Adrenal gland (tissue), 9 donors: ENCODE measurements at regions not wholly inside any gene's neighbourhood (a gene's known extent, or its start where the extent isn't known, plus 50 kb on each side); places are given as distances from the start of the nearest gene placed in this dataset.

Experiments
- DNase-seq, 7 donors: peaks; one replicate each; pipeline ENCODE4 v3.0.0-alpha.2; 2019 to 2020
- H3K27ac ChIP-seq, 5 donors: fragments of 200-600 bp; sonication (generic) in 4 of 5; 1 replicate in 3 of 5; 2 replicates in 2 of 5; pipeline versions ENCODE4 v1.5.1 to v1.8.0; 2016 to 2020; ENCODE audit warnings: mild to moderate bottlenecking in 1 of 5
- H3K27me3 ChIP-seq: fragments of 200-600 bp; 2 replicates; pipeline ENCODE4 v1.8.0; 2021
- H3K36me3 ChIP-seq, 2 donors: fragments of 200-600 bp; replicated peaks in 1 of 2; 1 replicate in 1 of 2; 2 replicates in 1 of 2; pipeline versions ENCODE4 v1.5.1 to v1.8.0; 2018 to 2022
- H3K4me1 ChIP-seq, 2 donors: fragments of 200-600 bp; replicated peaks in 1 of 2; 1 replicate in 1 of 2; 2 replicates in 1 of 2; pipeline versions ENCODE4 v1.5.1 to v1.8.0; 2018 to 2021
- H3K4me3 ChIP-seq, 4 donors: fragments of 200-600 bp; sonication (generic) in 3 of 4; one replicate each; pipeline ENCODE4 v1.5.1; 2016 to 2018
- H3K9me3 ChIP-seq, 3 donors: fragments of 200-600 bp; sonication (generic) in 1 of 3; replicated peaks in 1 of 3; 1 replicate in 2 of 3; 2 replicates in 1 of 3; pipeline versions ENCODE4 v1.5.1 to v1.8.0; 2016 to 2021
- POLR2A ChIP-seq, 2 donors: fragments of 450-650 bp; IDR thresholded peaks; one replicate each; pipeline ENCODE4 v1.6.1; 2017; ENCODE audit warnings: antibody characterized with exemption in 2 of 2, mild to moderate bottlenecking in 2 of 2, moderate library complexity in 1 of 2
- WGBS, 4 donors: extraction: QIAGEN DNeasy Blood & Tissue Kit in 2 of 4; methylation state at CpG; one replicate each; pipeline versions ENCODE4 v1.1.5 to v1.1.7; 2013 to 2017; 5-methylcytosine and 5-hydroxymethylcytosine counted together
- intact Hi-C, 2 donors: fragments of 100-400 bp; cut with DNase I; formaldehyde crosslinking; loops; one replicate each; pipeline versions ENCODE4 v1.14.1 to v1.15.0; 2022 to 2023
- TF ChIP-seq, protein P1 (sequence below), 6 experiments: fragments of 450-650 bp in 4 of 6; fragments of 200-600 bp in 2 of 6; sonication (generic) in 1 of 6; IDR thresholded peaks; 1 replicate in 5 of 6; 2 replicates in 1 of 6; pipeline versions ENCODE4 v1.5.1 to v1.8.0; 2016 to 2021; ENCODE audit warnings: antibody characterized with exemption in 6 of 6, mild to moderate bottlenecking in 2 of 6, moderate library complexity in 1 of 6
- donor health status: healthy with polysubstance abuse.
- donor health status: Bipolar disorder and iron deficiency.
- donor health status: DM: yes; HTN: yes; CAD: no.
- donor health status: DM: no; HTN: no; CAD: no.
- donor health status: DM: no; HTN: no; CAD: no.

DNA sequence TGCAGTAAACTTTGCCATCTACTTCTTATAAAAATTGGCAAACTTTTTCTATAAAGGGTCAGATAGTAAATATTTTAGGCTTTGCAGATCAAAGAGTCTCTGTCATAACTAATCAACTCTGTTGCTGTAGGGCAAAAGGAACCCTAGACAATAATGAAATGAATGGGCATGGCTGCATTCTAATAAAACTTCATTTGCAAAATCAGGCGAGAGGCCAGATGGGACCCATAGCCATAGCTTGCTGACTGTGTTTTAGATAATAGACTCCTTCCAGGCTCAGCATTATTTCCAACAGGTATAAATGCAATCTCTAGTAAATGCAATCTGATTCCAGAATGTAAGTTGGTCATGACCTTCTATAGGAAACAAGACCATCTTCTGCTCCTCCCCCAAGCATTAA, 490.7 kb downstream of the TOX3 start:
- Histone ChIP-seq H3K36me3 (no peaks in the 10 kb centered on the region), H3K4me1 (no peaks in the 10 kb centered on the region), H3K27ac (no peak overlapping the region), H3K9me3 (no peaks in the 10 kb centered on the region), H3K4me3 (no peak overlapping the region), H3K27me3 (no peaks in the 10 kb centered on the region)
- 40 to 73% (median 64%) methylated on average over 1 of the region's 1 CpG for WGBS, 4 donors
- TF ChIP-seq, protein P1, sequence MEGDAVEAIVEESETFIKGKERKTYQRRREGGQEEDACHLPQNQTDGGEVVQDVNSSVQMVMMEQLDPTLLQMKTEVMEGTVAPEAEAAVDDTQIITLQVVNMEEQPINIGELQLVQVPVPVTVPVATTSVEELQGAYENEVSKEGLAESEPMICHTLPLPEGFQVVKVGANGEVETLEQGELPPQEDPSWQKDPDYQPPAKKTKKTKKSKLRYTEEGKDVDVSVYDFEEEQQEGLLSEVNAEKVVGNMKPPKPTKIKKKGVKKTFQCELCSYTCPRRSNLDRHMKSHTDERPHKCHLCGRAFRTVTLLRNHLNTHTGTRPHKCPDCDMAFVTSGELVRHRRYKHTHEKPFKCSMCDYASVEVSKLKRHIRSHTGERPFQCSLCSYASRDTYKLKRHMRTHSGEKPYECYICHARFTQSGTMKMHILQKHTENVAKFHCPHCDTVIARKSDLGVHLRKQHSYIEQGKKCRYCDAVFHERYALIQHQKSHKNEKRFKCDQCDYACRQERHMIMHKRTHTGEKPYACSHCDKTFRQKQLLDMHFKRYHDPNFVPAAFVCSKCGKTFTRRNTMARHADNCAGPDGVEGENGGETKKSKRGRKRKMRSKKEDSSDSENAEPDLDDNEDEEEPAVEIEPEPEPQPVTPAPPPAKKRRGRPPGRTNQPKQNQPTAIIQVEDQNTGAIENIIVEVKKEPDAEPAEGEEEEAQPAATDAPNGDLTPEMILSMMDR (IDR thresholded peaks at IDR 0.05): no peak
- no peak for TF ChIP-seq POLR2A (IDR thresholded peaks at IDR 0.05)
- DNase-seq: no peak
- intact Hi-C loops: no loop called here

DNA sequence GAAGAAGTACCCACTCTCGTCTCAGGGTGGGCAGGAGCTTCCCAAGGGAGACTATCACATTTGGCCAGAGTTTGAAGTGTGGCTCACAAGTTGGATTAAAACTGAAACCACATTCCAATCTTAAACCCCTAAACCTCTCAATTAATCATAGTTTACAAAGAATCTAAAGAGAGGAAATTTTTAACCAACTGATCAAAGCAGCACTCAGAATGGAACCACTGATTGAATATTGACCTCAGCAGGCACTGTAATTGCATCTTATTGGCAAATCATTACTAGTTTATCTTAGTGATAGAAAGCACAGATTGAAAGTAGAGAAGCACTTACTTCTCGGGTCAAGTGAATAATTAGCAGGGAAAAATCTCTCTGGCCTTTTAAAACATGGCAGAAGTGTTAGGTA, 491.6 kb downstream of the TOX3 start:
- Histone ChIP-seq H3K4me3 (no peak overlapping the region), H3K27ac (no peak overlapping the region), H3K4me1 (no peaks in the 10 kb centered on the region), H3K9me3 (no peaks in the 10 kb centered on the region), H3K27me3 (no peaks in the 10 kb centered on the region), H3K36me3 (no peaks in the 10 kb centered on the region)
- intact Hi-C loops: no loop called here
- no peak for DNase-seq
- WGBS, 4 donors: 59 to 64% (median 61%) methylated on average over 2 of the region's 2 CpGs
- no peak for TF ChIP-seq POLR2A (IDR thresholded peaks at IDR 0.05)
- TF ChIP-seq, protein P1 (IDR thresholded peaks at IDR 0.05): no peak

DNA sequence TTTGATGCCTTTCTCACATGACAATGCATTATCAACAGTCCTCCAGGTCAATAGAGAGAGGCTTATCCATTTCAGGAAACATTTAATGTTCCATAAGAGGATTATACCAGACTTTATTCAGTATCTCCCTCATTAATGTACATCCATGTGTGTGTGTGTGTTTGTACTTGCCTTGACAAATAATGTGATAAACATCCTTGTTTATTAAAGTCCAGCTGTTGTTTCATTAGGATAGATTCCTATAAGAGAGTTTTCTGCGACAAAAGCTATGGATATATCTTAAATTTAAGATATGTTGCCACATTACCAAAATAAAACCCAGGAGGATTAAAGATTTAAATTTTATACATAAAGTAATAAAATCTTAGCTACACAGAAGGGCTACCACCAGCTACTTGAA, 492.6 kb downstream of the TOX3 start:
- no peak overlapping the region for H3K4me3 ChIP-seq
- H3K4me1 ChIP-seq: no peaks in the 10 kb centered on the region
- H3K9me3 ChIP-seq: no peaks in the 10 kb centered on the region
- H3K27me3 ChIP-seq: no peaks in the 10 kb centered on the region
- intact Hi-C loops: no loop called here
- DNase-seq: no peak
- H3K36me3 ChIP-seq: no peaks in the 10 kb centered on the region
- H3K27ac ChIP-seq: no peak overlapping the region
- WGBS, 4 donors: 68 to 91% (median 86%) methylated on average over 1 of the region's 1 CpG
- no peak for TF ChIP-seq POLR2A (IDR thresholded peaks at IDR 0.05)
- TF ChIP-seq, protein P1 (IDR thresholded peaks at IDR 0.05): no peak

DNA sequence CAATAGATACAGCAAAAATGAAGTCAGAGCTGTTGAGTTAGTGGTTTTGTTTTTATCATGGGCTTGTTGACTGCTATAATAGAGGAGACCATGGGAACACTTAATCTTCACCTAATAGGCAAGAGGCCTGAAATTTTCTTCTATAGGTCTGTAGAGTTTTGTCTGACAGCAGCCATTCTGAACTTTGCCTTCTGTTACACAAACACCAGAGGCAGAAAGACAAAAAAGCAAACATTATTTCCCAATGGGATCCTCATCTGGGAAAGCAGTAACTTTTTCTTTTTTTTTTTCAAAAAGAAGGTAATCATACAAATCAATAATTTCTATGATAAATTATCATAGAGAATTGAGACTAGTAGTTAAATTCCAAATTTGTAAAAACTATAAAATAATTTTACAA, 494.1 kb downstream of the TOX3 start:
- Histone ChIP-seq H3K36me3 (no peaks in the 10 kb centered on the region), H3K9me3 (no peaks in the 10 kb centered on the region), H3K27me3 (no peaks in the 10 kb centered on the region), H3K27ac (no peak overlapping the region), H3K4me3 (no peak overlapping the region), H3K4me1 (no peaks in the 10 kb centered on the region)
- intact Hi-C loops: no loop called here
- TF ChIP-seq POLR2A (IDR thresholded peaks at IDR 0.05): no peak
- TF ChIP-seq, protein P1 (IDR thresholded peaks at IDR 0.05): no peak
- DNase-seq: no peak
